ENCODE measurements at regions not wholly inside any gene's neighbourhood (a gene's known extent, or its start where the extent isn't known, plus 50 kb on each side); places are given as distances from the start of the nearest gene placed in this dataset.
"Not testable (repeated sequence)": the region's sequence is repeated elsewhere in the genome, so short reads cannot be mapped to it uniquely, and the experiment has no call there.

DNA sequence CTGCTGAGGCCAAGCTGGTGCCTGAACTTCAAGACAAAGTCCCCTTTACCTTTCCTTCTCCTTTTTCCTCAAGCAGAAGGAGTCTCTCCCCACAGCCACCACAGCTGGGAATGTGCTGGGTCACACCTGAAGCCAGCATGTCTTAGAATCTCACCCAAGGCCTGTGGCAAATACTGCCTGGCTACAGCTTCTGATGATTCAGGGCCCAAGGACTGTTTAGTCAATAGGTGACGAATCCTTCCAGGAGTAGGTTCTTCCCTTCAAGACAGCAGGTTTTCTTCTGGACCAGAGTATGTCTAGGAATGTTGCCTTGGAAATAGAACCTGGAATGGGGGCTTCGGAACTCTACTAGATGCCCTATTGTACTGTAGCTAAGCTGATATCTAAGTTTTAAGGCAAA is 374.6 kb downstream of the KIF20B start:
- Histone ChIP-seq H3K27me3 (ENCODE audit: control insufficient read depth, insufficient read depth, low read length) (no peaks in the 10 kb centered on the region), H3K9me3 (ENCODE audit: control insufficient read depth, insufficient read depth, low read depth, low read length) (no peaks in the 10 kb centered on the region), H3K4me1 (ENCODE audit: control insufficient read depth, insufficient read depth, low read length) (no peaks in the 10 kb centered on the region), H3K36me3 (ENCODE audit: control insufficient read depth, insufficient read depth, low read length) (no peaks in the 10 kb centered on the region), H3K4me3 (ENCODE audit: low read depth in 2 of 2, low read length in 2 of 2) (no peak overlapping the region), H3K27ac (ENCODE audit: low read length) (no peak overlapping the region)
- DNase-seq (ENCODE audit: low read depth, low spot score): no peak
- TF ChIP-seq, protein P1, sequence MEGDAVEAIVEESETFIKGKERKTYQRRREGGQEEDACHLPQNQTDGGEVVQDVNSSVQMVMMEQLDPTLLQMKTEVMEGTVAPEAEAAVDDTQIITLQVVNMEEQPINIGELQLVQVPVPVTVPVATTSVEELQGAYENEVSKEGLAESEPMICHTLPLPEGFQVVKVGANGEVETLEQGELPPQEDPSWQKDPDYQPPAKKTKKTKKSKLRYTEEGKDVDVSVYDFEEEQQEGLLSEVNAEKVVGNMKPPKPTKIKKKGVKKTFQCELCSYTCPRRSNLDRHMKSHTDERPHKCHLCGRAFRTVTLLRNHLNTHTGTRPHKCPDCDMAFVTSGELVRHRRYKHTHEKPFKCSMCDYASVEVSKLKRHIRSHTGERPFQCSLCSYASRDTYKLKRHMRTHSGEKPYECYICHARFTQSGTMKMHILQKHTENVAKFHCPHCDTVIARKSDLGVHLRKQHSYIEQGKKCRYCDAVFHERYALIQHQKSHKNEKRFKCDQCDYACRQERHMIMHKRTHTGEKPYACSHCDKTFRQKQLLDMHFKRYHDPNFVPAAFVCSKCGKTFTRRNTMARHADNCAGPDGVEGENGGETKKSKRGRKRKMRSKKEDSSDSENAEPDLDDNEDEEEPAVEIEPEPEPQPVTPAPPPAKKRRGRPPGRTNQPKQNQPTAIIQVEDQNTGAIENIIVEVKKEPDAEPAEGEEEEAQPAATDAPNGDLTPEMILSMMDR (IDR thresholded peaks at IDR 0.05): no peak
- ATAC-seq: no peak
- ChIA-PET CTCF (no interaction called here), POLR2A (interaction anchor here (0.6 kb wide), 1 partner anchor 995 kb away, joined by 6 read pairs; no protein-coding TSS in a partner anchor)
- in situ Hi-C loops (cut with HindIII; ENCODE audit: low pct_unique_long_range_greater_than_20kb, low sequenced_read_pairs): no loop called here
- intact Hi-C loops (cut with micrococcal nuclease; ENCODE audit: unreplicated experiment): no loop called here
- BruUV-seq (replicated peaks): no TSS peak

DNA sequence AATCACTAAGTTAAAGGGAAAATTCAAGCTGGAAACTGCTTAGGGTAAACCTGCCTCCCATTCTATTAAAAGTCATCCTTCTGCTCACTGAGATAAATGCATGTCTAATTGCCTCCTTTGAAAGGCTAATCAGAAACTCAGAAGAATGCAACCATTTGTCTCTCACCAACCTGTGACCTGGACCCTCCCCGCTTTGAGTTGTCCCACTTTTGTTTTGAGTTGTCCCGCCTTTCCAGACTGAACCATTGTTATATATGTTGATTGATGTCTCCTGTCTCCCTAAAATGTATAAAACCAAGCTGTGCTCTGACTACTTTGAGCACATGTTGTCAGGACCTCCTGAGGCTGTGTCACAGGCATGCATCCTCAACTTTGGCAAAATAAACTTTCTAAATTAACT is 378.4 kb downstream of the KIF20B start:
- Histone ChIP-seq H3K36me3 (ENCODE audit: control insufficient read depth, insufficient read depth, low read length) (no peaks in the 10 kb centered on the region), H3K9me3 (ENCODE audit: control insufficient read depth, insufficient read depth, low read depth, low read length) (no peaks in the 10 kb centered on the region), H3K4me1 (ENCODE audit: control insufficient read depth, insufficient read depth, low read length) (no peaks in the 10 kb centered on the region), H3K27me3 (ENCODE audit: control insufficient read depth, insufficient read depth, low read length) (no peaks in the 10 kb centered on the region), H3K27ac (ENCODE audit: low read length) (no peak overlapping the region), H3K4me3 (ENCODE audit: low read depth in 2 of 2, low read length in 2 of 2) (no peak overlapping the region)
- BruUV-seq (replicated peaks): no TSS peak
- POLR2A ChIA-PET: no interaction called here
- ATAC-seq: no peak
- in situ Hi-C loops (cut with HindIII; ENCODE audit: low pct_unique_long_range_greater_than_20kb, low sequenced_read_pairs): no loop called here
- no peak for TF ChIP-seq SIN3A (IDR thresholded peaks at IDR 0.05; ENCODE audit: borderline replicate concordance, insufficient read depth, low read depth, low read length)
- no peak for TF ChIP-seq POLR2AphosphoS5 (IDR thresholded peaks at IDR 0.05; ENCODE audit: low read depth, low read length)
- TF ChIP-seq, protein P1 (IDR thresholded peaks at IDR 0.05): no peak
- no peak for TF ChIP-seq TCF7L2 (IDR thresholded peaks at IDR 0.05; ENCODE audit: low read depth, low read length)
- TF ChIP-seq, protein P2, sequence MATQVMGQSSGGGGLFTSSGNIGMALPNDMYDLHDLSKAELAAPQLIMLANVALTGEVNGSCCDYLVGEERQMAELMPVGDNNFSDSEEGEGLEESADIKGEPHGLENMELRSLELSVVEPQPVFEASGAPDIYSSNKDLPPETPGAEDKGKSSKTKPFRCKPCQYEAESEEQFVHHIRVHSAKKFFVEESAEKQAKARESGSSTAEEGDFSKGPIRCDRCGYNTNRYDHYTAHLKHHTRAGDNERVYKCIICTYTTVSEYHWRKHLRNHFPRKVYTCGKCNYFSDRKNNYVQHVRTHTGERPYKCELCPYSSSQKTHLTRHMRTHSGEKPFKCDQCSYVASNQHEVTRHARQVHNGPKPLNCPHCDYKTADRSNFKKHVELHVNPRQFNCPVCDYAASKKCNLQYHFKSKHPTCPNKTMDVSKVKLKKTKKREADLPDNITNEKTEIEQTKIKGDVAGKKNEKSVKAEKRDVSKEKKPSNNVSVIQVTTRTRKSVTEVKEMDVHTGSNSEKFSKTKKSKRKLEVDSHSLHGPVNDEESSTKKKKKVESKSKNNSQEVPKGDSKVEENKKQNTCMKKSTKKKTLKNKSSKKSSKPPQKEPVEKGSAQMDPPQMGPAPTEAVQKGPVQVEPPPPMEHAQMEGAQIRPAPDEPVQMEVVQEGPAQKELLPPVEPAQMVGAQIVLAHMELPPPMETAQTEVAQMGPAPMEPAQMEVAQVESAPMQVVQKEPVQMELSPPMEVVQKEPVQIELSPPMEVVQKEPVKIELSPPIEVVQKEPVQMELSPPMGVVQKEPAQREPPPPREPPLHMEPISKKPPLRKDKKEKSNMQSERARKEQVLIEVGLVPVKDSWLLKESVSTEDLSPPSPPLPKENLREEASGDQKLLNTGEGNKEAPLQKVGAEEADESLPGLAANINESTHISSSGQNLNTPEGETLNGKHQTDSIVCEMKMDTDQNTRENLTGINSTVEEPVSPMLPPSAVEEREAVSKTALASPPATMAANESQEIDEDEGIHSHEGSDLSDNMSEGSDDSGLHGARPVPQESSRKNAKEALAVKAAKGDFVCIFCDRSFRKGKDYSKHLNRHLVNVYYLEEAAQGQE (IDR thresholded peaks at IDR 0.05; ENCODE audit: insufficient read depth in 1 of 2, low read depth in 2 of 2, low read length in 1 of 2): no peak
- CTCF ChIA-PET: no interaction called here
- DNase-seq (ENCODE audit: low read depth, low spot score): no peak
- intact Hi-C loops (cut with micrococcal nuclease; ENCODE audit: unreplicated experiment): no loop called here

DNA sequence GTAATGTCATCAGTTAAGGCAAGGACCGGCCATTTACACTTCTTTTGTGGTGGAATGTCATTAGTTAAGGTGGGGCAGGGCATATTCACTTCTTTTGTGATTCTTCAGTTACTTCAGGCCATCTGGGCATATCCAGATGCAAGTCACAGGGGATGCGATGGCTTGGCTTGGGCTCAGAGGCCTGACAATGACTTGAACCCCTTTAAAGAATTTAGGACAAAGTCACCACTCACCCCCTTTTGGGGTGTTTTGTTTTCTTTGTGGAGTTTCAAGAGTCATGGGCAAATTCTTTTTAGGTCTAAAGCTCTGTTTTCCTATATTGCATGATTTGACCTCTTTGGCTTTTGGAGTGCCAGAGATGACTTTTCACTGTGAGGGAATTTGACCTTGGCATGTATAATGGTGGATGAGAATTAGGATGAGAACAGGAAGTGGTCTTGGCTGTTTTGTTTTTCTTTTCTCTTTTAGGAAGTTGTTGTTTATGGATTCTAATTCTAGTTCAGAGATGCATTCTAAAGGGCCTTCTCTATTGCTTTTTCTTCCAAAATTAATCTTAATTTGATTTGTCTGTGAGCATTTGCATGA is 385.3 kb downstream of the KIF20B start:
- ATAC-seq; H3K27me3 ChIP-seq (ENCODE audit: control insufficient read depth, insufficient read depth, low read length); H3K36me3 ChIP-seq (ENCODE audit: control insufficient read depth, insufficient read depth, low read length); intact Hi-C loops (cut with micrococcal nuclease; ENCODE audit: unreplicated experiment); H3K4me1 ChIP-seq (ENCODE audit: control insufficient read depth, insufficient read depth, low read length); in situ Hi-C loops (cut with HindIII; ENCODE audit: low pct_unique_long_range_greater_than_20kb, low sequenced_read_pairs); BruUV-seq (replicated peaks); H3K4me3 ChIP-seq (ENCODE audit: low read depth in 2 of 2, low read length in 2 of 2); H3K9me3 ChIP-seq (ENCODE audit: control insufficient read depth, insufficient read depth, low read depth, low read length); POLR2A ChIA-PET; H3K27ac ChIP-seq (ENCODE audit: low read length); DNase-seq (ENCODE audit: low read depth, low spot score): not testable (repeated sequence)
- CTCF ChIA-PET: interaction anchor here (0.6 kb wide), 2 partner anchors 80 to 148 kb away, joined by 5 to 7 read pairs; no protein-coding TSS in a partner anchor

Data from Panc1 (cell line).